DOHH2 (cell line): ENCODE measurements at regions not wholly inside any gene's neighbourhood (a gene's known extent, or its start where the extent isn't known, plus 50 kb on each side); places are given as distances from the start of the nearest gene placed in this dataset.

Source experiments
- H3F3A ChIP-seq: fragments of 200-600 bp; sonication (generic), shearing (Covaris generic); 2 replicates; pipeline ENCODE4 v1.6.0; 2016; ENCODE audit warnings: antibody characterized with exemption, mild to moderate bottlenecking; ENCODE audit not compliant: control insufficient read depth, insufficient read depth
- H3K27ac ChIP-seq: fragments of 200-600 bp; sonication (generic); 2 replicates; pipeline ENCODE4 v1.5.1; 2014; ENCODE audit warnings: low read depth, mild to moderate bottlenecking, low read length, moderate library complexity
- H3K27me3 ChIP-seq: fragments of 200-600 bp; sonication (generic); 2 replicates; pipeline ENCODE4 v1.6.1; 2014; ENCODE audit warnings: mild to moderate bottlenecking, low read length, mixed read lengths; ENCODE audit not compliant: control insufficient read depth
- H3K36me3 ChIP-seq: fragments of 200-600 bp; sonication (generic); 2 replicates; pipeline ENCODE4 v1.6.1; 2014; ENCODE audit warnings: mild to moderate bottlenecking, low read length, moderate library complexity, mixed read lengths; ENCODE audit not compliant: control insufficient read depth
- H3K4me1 ChIP-seq: fragments of 200-600 bp; sonication (generic); 2 replicates; pipeline ENCODE4 v1.6.1; 2014; ENCODE audit warnings: mild to moderate bottlenecking, low read length, mixed read lengths; ENCODE audit not compliant: control insufficient read depth
- H3K4me2 ChIP-seq: fragments of 200-600 bp; sonication (generic); 2 replicates; pipeline ENCODE4 v1.6.0; 2014; ENCODE audit warnings: mild to moderate bottlenecking, low read length, moderate library complexity
- H3K4me3 ChIP-seq: fragments of 200-600 bp; sonication (generic); 2 replicates; pipeline ENCODE4 v1.5.1; 2014; ENCODE audit warnings: mild to moderate bottlenecking, low read length, mixed read lengths
- H3K79me2 ChIP-seq: fragments of 200-600 bp; sonication (generic); 2 replicates; pipeline ENCODE4 v1.6.1; 2014; ENCODE audit warnings: mild to moderate bottlenecking, low read length, mixed read lengths; ENCODE audit not compliant: control insufficient read depth
- H3K9me2 ChIP-seq: fragments of 200-600 bp; sonication (generic); replicated peaks from 2 replicates; pipeline ENCODE4 v1.6.1; 2014; ENCODE audit warnings: mild to moderate bottlenecking, low read length, mixed read lengths; ENCODE audit not compliant: control insufficient read depth
- H3K9me3 ChIP-seq: fragments of 200-600 bp; sonication (generic); 2 replicates; pipeline ENCODE4 v1.6.1; 2014; ENCODE audit warnings: antibody characterized with exemption, low read length, mixed read lengths; ENCODE audit not compliant: control insufficient read depth, insufficient read depth
- H4K20me1 ChIP-seq: fragments of 200-600 bp; sonication (generic); 2 replicates; pipeline ENCODE4 v1.6.0; 2014; ENCODE audit warnings: low read depth, mild to moderate bottlenecking, antibody characterized with exemption, low read length, moderate library complexity; ENCODE audit not compliant: control insufficient read depth, insufficient read depth
- EZH2phosphoT487 ChIP-seq: fragments of 200-600 bp; sonication (generic); IDR thresholded peaks from 2 replicates; pipeline ENCODE4 v1.6.1; 2017; ENCODE audit warnings: borderline replicate concordance, mild to moderate bottlenecking, antibody characterized with exemption, low read length, moderate library complexity, mixed read lengths
- TF ChIP-seq, protein P1 (sequence below): fragments of 200-600 bp; sonication (generic); IDR thresholded peaks from one replicate; pipeline ENCODE4 v1.5.1; 2014; ENCODE audit warnings: antibody characterized with exemption, mild to moderate bottlenecking, low read depth, low read length; ENCODE audit not compliant: poor library complexity, severe bottlenecking

DNA sequence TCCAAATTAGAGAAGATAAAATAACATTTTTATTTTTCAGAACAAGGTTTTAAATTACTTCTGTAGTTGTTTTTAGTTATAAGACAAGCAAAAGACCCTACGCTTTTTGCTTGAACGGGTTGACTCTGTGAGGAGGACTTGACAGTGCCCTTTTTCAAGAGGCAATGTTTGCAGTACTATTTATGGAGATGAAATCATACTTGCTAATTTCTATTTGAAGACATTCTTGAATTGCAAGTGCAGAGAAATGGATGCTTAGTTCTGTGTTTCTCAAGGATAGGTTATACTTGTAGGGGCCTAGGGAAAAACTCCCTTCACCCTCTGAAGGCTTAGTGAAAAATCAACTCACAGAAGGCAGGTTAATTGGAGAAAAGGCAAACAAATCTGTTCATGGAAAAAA lies 1229.5 kb downstream of the REEP3 start:
- H3F3A ChIP-seq: no peaks in the 10 kb centered on the region
- no peaks in the 10 kb centered on the region for H3K4me1 ChIP-seq
- no peaks in the 10 kb centered on the region for H3K79me2 ChIP-seq
- no peak overlapping the region for H3K4me3 ChIP-seq
- H3K27me3 ChIP-seq: no peaks in the 10 kb centered on the region
- H3K27ac ChIP-seq: no peak overlapping the region
- no peaks in the 10 kb centered on the region for H4K20me1 ChIP-seq
- H3K9me2 ChIP-seq: no peaks in the 10 kb centered on the region
- TF ChIP-seq EZH2phosphoT487: no peak
- TF ChIP-seq, protein P1, sequence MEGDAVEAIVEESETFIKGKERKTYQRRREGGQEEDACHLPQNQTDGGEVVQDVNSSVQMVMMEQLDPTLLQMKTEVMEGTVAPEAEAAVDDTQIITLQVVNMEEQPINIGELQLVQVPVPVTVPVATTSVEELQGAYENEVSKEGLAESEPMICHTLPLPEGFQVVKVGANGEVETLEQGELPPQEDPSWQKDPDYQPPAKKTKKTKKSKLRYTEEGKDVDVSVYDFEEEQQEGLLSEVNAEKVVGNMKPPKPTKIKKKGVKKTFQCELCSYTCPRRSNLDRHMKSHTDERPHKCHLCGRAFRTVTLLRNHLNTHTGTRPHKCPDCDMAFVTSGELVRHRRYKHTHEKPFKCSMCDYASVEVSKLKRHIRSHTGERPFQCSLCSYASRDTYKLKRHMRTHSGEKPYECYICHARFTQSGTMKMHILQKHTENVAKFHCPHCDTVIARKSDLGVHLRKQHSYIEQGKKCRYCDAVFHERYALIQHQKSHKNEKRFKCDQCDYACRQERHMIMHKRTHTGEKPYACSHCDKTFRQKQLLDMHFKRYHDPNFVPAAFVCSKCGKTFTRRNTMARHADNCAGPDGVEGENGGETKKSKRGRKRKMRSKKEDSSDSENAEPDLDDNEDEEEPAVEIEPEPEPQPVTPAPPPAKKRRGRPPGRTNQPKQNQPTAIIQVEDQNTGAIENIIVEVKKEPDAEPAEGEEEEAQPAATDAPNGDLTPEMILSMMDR: no peak
- no peaks in the 10 kb centered on the region for H3K36me3 ChIP-seq
- no peak overlapping the region for H3K4me2 ChIP-seq
- H3K9me3 ChIP-seq: no peaks in the 10 kb centered on the region

DNA sequence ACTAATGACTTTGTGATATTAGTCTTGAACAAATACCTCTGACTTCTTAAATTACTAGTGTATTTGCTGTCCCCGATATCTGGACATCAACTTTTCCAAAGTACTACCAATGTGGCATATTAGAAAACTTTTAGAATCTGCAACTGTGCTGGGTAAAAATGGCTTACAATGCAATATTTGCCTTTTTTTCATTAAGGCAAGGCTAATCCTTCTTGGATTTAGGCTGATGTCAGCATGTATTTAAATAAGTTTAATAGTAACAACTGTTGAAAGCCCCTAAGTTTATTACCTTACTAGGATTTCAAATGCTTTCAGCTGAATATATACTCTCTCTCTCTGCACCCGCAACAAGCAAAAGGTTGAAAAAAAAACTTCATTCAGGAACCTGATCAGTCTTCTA lies 1232.3 kb downstream of the REEP3 start:
- TF ChIP-seq, protein P1: no peak
- no peak for TF ChIP-seq EZH2phosphoT487
- Histone ChIP-seq H3K27me3 (no peaks in the 10 kb centered on the region), H3F3A (no peaks in the 10 kb centered on the region), H3K4me3 (no peak overlapping the region), H3K4me2 (no peak overlapping the region), H3K27ac (no peak overlapping the region), H3K4me1 (no peaks in the 10 kb centered on the region), H3K36me3 (no peaks in the 10 kb centered on the region), H3K9me2 (no peaks in the 10 kb centered on the region), H3K9me3 (no peaks in the 10 kb centered on the region), H3K79me2 (no peaks in the 10 kb centered on the region), H4K20me1 (no peaks in the 10 kb centered on the region)

DNA sequence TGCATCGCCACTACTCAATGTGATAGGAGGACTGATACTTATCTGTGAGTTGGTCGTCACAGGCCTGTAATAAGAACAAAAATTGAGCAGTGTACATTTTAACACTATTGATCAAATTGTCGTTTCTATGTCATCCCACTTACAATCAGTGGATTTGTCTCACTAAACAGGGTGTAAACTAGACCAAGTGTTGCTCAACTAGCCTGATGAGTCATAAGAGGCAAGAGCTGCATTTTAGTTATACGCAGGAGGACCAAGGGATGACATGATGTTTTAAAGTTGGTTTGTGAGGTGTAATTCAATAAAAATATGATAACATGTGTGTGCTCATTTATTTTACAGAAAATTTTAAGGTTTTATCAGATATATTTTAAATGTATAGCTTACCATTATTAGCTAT lies 1239.2 kb downstream of the REEP3 start:
- H3K4me2 ChIP-seq: no peak overlapping the region
- no peaks in the 10 kb centered on the region for H3K27me3 ChIP-seq
- TF ChIP-seq, protein P1: no peak
- TF ChIP-seq EZH2phosphoT487: no peak

DNA sequence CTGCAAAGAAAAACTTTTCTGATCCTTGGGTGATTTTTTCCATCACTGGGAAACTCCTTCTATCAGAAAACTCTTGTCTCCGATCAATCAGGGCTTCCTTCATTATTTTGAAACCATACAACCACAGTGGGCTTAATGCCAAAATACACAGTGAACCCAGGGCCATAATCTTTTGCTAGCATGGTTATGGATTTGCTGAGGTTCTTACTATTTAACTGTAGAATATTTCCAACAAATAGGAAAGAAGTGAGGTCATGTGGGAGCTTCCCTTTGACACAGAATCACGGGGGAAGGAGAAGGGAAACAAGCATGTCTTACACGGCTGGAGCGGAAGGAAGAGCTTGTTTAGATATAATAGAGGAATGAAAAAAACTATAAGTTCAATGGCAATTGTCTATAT lies 1241.7 kb downstream of the REEP3 start:
- no peak overlapping the region for H3K27ac ChIP-seq
- H3K27me3 ChIP-seq: no peaks in the 10 kb centered on the region
- no peaks in the 10 kb centered on the region for H3K36me3 ChIP-seq
- no peaks in the 10 kb centered on the region for H4K20me1 ChIP-seq
- TF ChIP-seq, protein P1: no peak
- no peak for TF ChIP-seq EZH2phosphoT487
- no peak overlapping the region for H3K4me2 ChIP-seq
- no peaks in the 10 kb centered on the region for H3K4me1 ChIP-seq
- H3K9me3 ChIP-seq: no peaks in the 10 kb centered on the region
- no peaks in the 10 kb centered on the region for H3K9me2 ChIP-seq
- H3F3A ChIP-seq: no peaks in the 10 kb centered on the region
- no peak overlapping the region for H3K4me3 ChIP-seq
- H3K79me2 ChIP-seq: no peaks in the 10 kb centered on the region

More for the DNA sequence above, 1239.2 kb downstream of the REEP3 start:
- Histone ChIP-seq H3K4me3 (no peak overlapping the region), H3K9me2 (no peaks in the 10 kb centered on the region), H3K79me2 (no peaks in the 10 kb centered on the region), H3K4me1 (no peaks in the 10 kb centered on the region), H3F3A (no peaks in the 10 kb centered on the region), H3K36me3 (no peaks in the 10 kb centered on the region), H3K9me3 (no peaks in the 10 kb centered on the region), H4K20me1 (no peaks in the 10 kb centered on the region), H3K27ac (no peak overlapping the region)
